COLO668 (cell line): ENCODE measurements at regions not wholly inside any gene's neighbourhood (a gene's known extent, or its start where the extent isn't known, plus 50 kb on each side); places are given as distances from the start of the nearest gene placed in this dataset.

Experiments used
- DNase-seq: peaks from one replicate; lab custom pipeline; 2025; ENCODE audit not compliant: unreplicated experiment; lab: John Stamatoyannopoulos, UW

- DNase-seq, result no peak
Observed at GRCh38 chr4:156252358-156252921, 298.8 kb upstream of the CTSO start.

GRCh38 chr4:156251373-156252065, 297.9 kb upstream of the CTSO start:
- no peak for DNase-seq

- DNase-seq, result no peak
Observed at GRCh38 chr4:156248917-156249316, 295.3 kb upstream of the CTSO start.

- DNase-seq, result no peak
Observed at GRCh38 chr4:156247470-156247869, 293.8 kb upstream of the CTSO start.

- no peak for DNase-seq
Observed at GRCh38 chr4:156243015-156243414, 289.3 kb upstream of the CTSO start.

- DNase-seq, result no peak
Observed at GRCh38 chr4:156242390-156242789, 288.7 kb upstream of the CTSO start.

- DNase-seq, result no peak
Observed at GRCh38 chr4:156241896-156242295, 288.2 kb upstream of the CTSO start.

- DNase-seq, result no peak
Observed at GRCh38 chr4:156238171-156238570, 284.5 kb upstream of the CTSO start.

GRCh38 chr4:156237231-156237630, 283.6 kb upstream of the CTSO start:
- DNase-seq, result no peak

GRCh38 chr4:156230176-156230575, 276.5 kb upstream of the CTSO start:
- no peak for DNase-seq

GRCh38 chr4:156228676-156229075, 275.0 kb upstream of the CTSO start:
- DNase-seq, result no peak

GRCh38 chr4:156227321-156227720, 273.7 kb upstream of the CTSO start:
- no peak for DNase-seq

GRCh38 chr4:156223985-156224384, 270.3 kb upstream of the CTSO start:
- DNase-seq, result no peak

GRCh38 chr4:156217236-156217635, 263.6 kb upstream of the CTSO start:
- no peak for DNase-seq

- no peak for DNase-seq
Observed at GRCh38 chr4:156201050-156201449, 247.4 kb upstream of the CTSO start.

GRCh38 chr4:156198511-156198910, 244.8 kb upstream of the CTSO start:
- DNase-seq, result no peak

- no peak for DNase-seq
Observed at GRCh38 chr4:156197216-156197615, 243.6 kb upstream of the CTSO start.

- no peak for DNase-seq
Observed at GRCh38 chr4:156196722-156197121, 243.1 kb upstream of the CTSO start.

- no peak for DNase-seq
Observed at GRCh38 chr4:156195914-156196313, 242.2 kb upstream of the CTSO start.

- DNase-seq, result no peak
Observed at GRCh38 chr4:156194896-156195295, 241.2 kb upstream of the CTSO start.

- no peak for DNase-seq
Observed at GRCh38 chr4:156193800-156194199, 240.1 kb upstream of the CTSO start.

GRCh38 chr4:156193106-156193505, 239.4 kb upstream of the CTSO start:
- DNase-seq, result no peak

GRCh38 chr4:156192033-156192432, 238.4 kb upstream of the CTSO start:
- no peak for DNase-seq
